ENCODE measurements at regions not wholly inside any gene's neighbourhood (a gene's known extent, or its start where the extent isn't known, plus 50 kb on each side); places are given as distances from the start of the nearest gene placed in this dataset.

DNA sequence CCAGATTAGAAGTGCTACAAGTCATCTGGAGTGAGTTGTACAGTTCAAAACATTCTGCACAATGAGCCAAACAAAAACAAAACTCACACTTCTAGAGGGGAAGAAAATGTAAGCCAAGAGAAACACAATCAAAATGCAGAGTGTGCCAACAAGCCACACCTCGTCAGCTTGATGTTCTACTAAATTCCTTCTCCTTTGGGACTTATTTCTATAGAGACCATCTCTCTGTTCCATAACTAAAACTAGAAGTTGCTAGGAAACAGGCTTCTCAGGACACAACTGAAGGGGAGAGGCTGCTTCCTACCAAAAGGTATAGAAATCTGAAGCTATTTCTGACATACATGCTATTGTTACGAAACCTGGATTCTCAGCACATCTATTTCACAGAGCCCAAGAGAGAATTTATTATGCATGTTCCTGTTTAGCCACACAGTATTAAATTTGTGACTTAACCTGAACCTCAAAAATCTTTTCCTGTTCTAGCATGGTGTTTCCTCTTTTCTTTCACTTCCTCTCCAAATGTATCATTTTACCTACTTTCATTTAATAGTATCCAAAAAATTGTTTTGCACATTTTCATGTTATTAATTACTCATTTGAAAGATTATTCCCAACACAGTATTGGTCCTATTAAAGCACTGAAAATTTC, 211.4 kb upstream of the CCDC150 start:
- TF ChIP-seq EZH2phosphoT487 (IDR thresholded peaks at IDR 0.05; ENCODE audit: insufficient read depth, low read depth) (no peak), EZH2 (IDR thresholded peaks at IDR 0.05; ENCODE audit: insufficient read depth, poor library complexity, severe bottlenecking) (no peak)

Measured in GM23248 (cell line).